ENCODE measurements at regions not wholly inside any gene's neighbourhood (a gene's known extent, or its start where the extent isn't known, plus 50 kb on each side); places are given as distances from the start of the nearest gene placed in this dataset.

DNA sequence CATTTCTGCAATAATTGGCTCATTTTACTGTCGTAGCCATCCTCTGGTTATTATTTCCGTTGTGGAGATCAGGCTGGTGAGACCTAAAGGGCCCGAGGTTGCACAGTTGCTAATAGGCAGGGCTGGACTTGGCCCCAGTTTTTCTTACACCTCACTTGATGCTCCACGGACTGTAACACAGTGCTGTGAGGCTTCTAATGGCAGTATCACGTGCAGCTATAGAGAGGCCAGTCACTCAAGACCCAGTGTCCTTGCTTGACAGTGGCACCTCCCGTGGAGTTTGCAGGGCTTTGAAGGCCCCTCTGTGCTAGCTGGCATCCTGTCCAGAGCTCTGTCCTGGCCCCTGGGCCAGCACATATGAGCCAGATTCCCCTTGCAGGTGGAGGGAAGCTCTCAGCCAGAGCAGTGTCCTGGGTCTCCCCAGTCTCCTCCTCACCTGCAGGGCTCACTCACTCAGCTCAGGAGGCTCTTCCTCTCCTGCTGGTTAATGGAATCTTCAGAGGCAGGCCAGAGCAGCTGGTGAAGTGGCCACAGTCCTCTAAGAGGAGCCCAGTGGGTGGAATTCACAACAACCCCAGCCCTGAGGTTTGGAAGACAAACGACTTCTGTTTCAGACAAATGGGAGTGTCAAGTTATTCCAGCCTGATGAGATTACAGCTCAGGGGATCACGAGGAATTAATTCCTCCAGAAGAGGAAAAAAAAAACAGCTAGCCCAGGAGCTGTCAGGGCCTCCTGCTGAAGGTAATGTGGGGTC lies 114.2 kb upstream of the FAM180A start:
- TF ChIP-seq, protein P1, sequence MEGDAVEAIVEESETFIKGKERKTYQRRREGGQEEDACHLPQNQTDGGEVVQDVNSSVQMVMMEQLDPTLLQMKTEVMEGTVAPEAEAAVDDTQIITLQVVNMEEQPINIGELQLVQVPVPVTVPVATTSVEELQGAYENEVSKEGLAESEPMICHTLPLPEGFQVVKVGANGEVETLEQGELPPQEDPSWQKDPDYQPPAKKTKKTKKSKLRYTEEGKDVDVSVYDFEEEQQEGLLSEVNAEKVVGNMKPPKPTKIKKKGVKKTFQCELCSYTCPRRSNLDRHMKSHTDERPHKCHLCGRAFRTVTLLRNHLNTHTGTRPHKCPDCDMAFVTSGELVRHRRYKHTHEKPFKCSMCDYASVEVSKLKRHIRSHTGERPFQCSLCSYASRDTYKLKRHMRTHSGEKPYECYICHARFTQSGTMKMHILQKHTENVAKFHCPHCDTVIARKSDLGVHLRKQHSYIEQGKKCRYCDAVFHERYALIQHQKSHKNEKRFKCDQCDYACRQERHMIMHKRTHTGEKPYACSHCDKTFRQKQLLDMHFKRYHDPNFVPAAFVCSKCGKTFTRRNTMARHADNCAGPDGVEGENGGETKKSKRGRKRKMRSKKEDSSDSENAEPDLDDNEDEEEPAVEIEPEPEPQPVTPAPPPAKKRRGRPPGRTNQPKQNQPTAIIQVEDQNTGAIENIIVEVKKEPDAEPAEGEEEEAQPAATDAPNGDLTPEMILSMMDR (IDR thresholded peaks at IDR 0.05): no peak

DNA sequence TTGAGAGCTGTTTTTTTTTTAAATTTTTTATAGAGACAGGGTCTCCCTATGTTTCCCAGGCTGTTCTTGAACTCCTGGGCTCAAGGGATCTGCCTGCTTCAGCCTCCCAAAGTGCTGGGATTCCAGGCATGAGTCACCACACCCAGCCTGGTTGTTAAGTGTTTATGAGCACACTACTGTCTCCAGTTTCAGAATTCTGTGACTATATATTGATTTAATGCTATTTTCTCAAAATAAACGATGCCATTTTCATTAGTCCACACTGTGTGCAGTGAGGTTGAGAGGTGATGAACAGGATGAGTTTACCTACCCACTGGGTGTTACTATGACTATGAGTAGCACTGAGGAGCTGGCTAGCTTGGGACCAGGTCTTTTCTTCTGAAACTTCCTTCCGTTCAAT lies 110.9 kb upstream of the FAM180A start:
- TF ChIP-seq, protein P1 (IDR thresholded peaks at IDR 0.05): no peak

DNA sequence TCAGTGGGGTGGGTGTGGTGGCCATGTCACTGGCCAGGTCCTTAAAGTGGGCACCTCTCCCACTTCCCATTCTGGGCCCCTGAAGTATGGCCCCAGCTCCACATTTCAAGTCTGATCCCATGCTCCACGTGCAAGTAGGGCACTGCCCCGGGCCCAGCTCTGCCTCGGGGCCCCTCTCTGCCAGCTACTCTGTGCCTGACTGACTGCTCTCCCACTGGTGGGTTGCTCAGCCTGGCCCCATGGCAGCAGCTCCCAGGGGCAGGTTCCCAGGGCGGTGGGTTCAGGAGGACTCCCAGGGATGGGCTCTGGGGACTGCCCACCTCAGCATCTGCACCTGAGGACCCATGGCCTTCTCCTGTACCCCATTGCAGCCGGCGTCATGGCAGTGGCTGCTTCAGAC lies 110.2 kb upstream of the FAM180A start:
- TF ChIP-seq, protein P1 (IDR thresholded peaks at IDR 0.05): no peak

DNA sequence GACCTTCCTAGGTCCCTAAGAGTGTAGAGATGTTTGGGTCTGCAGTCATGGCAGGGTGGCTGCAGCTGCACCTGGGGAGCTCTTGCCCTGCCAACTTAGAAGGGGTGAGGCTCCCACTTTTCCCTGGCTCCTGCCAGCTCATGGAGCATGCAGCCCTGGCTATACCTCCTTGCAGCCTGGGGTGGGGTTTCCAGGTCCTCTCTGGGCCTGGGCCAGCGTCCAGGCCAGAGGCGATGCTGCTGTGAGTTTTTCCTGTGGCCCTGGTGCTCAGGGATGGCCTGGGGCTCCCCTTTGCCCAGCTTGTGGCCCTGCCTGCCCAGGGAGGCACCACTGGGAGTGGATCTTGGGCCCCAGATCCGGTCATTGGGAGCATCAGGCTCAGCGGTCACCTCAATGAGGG lies 109.8 kb upstream of the FAM180A start:
- TF ChIP-seq, protein P1 (IDR thresholded peaks at IDR 0.05): no peak

DNA sequence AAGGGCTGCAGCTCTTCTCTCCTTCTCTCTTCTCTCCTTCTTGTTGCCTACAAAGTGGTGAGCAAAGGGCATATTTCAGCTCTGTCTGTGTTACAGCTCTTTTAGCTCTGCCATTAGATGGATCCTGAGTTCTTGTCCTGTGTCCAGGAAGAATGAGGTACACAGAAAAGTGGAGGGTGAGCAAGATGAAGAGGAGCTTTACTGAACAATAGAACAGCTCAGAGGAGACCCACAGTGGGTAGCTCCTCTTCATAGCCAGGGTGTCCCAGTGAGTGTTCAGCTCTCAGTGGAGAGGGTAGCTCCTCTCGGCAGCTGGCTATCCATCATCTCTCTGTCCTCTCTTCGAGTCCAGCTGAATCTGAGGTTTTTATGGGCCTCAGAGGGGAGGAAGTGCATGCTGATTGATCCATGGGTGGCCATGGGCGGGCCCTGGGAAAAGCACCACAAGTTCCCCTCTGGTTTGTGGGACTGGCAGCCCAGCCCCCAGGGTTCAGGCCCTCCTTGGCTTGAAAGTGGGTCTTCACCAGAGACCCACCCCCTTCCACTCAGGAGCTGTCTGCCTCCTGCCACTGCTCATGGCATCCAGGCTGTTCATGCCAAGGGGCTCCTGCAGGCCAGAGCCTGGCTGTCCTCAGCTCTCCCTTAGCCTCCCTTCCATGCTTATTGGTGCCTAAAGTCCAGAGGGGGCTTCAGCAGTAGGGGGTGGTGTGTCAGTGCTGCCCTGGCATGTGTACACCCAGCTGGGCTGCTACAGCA lies 109.1 kb upstream of the FAM180A start:
- TF ChIP-seq, protein P1 (IDR thresholded peaks at IDR 0.05): no peak

DNA sequence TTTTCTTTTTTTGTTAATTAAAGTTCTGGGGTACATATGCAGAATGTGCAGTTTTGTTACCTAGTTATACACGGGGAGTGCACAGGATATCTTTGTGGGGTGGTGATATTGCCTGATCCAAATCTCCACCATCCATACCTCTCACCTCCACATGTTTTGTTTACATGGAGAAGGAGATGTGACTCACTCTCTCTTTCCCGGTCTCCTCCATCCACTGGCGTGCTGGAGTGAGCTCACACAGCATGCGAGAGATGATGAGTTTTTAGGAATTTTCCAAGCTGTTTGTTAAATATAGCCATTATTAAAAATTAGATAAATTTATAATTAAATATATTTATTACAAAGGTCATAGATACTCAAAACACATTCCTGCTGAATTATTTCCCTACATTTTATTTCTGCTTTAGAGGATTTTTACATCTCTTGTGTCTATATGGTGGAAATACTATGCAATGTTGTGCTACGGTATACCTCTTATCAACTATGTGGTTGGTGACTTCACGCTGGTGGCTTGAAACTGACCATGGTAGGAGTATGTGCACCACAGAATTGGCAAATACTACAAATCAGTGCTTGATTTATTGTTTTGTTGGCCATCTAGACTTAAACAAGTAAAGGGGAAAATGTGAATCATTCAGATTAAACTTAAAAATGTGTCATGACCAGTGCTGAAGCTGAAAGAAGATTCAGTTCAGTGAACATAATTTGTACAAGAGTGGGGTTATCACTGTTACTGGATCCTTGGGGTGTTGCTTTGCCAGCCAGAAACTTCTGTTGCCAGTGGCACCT lies 107.9 kb upstream of the FAM180A start:
- TF ChIP-seq, protein P1 (IDR thresholded peaks at IDR 0.05): no peak

DNA sequence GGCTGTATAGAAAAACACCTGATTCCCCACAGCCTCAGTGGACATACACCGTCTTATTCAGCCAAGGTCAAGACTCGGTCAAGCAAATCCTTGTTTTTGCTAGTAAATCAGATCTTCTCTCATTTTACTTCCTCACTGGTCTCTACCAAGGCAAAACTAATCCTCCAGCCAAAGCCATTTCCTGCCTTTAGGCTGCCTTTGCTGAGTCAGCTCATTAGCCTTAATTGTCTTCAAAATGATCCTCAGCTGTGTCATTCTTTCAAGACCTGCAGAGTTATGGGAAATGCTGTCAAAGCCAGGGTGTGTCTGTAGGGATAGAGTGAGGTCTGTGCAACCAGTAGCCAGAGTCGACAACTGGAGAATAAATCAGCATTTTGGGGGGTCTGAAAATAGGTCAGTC lies 107.2 kb upstream of the FAM180A start:
- TF ChIP-seq, protein P1 (IDR thresholded peaks at IDR 0.05): no peak

All from LNCAP (cell line).